DOHH2 (cell line): ENCODE measurements at regions not wholly inside any gene's neighbourhood (a gene's known extent, or its start where the extent isn't known, plus 50 kb on each side); places are given as distances from the start of the nearest gene placed in this dataset.

Experiments used
- H3F3A ChIP-seq: fragments of 200-600 bp; sonication (generic), shearing (Covaris generic); 2 replicates; pipeline ENCODE4 v1.6.0; 2016; ENCODE audit warnings: antibody characterized with exemption, mild to moderate bottlenecking; ENCODE audit not compliant: control insufficient read depth, insufficient read depth
- H3K27ac ChIP-seq: fragments of 200-600 bp; sonication (generic); 2 replicates; pipeline ENCODE4 v1.5.1; 2014; ENCODE audit warnings: low read depth, mild to moderate bottlenecking, low read length, moderate library complexity
- H3K27me3 ChIP-seq: fragments of 200-600 bp; sonication (generic); 2 replicates; pipeline ENCODE4 v1.6.1; 2014; ENCODE audit warnings: mild to moderate bottlenecking, low read length, mixed read lengths; ENCODE audit not compliant: control insufficient read depth
- H3K36me3 ChIP-seq: fragments of 200-600 bp; sonication (generic); 2 replicates; pipeline ENCODE4 v1.6.1; 2014; ENCODE audit warnings: mild to moderate bottlenecking, low read length, moderate library complexity, mixed read lengths; ENCODE audit not compliant: control insufficient read depth
- H3K4me1 ChIP-seq: fragments of 200-600 bp; sonication (generic); 2 replicates; pipeline ENCODE4 v1.6.1; 2014; ENCODE audit warnings: mild to moderate bottlenecking, low read length, mixed read lengths; ENCODE audit not compliant: control insufficient read depth
- H3K4me2 ChIP-seq: fragments of 200-600 bp; sonication (generic); 2 replicates; pipeline ENCODE4 v1.6.0; 2014; ENCODE audit warnings: mild to moderate bottlenecking, low read length, moderate library complexity
- H3K4me3 ChIP-seq: fragments of 200-600 bp; sonication (generic); 2 replicates; pipeline ENCODE4 v1.5.1; 2014; ENCODE audit warnings: mild to moderate bottlenecking, low read length, mixed read lengths
- H3K79me2 ChIP-seq: fragments of 200-600 bp; sonication (generic); 2 replicates; pipeline ENCODE4 v1.6.1; 2014; ENCODE audit warnings: mild to moderate bottlenecking, low read length, mixed read lengths; ENCODE audit not compliant: control insufficient read depth
- H3K9me2 ChIP-seq: fragments of 200-600 bp; sonication (generic); replicated peaks from 2 replicates; pipeline ENCODE4 v1.6.1; 2014; ENCODE audit warnings: mild to moderate bottlenecking, low read length, mixed read lengths; ENCODE audit not compliant: control insufficient read depth
- H3K9me3 ChIP-seq: fragments of 200-600 bp; sonication (generic); 2 replicates; pipeline ENCODE4 v1.6.1; 2014; ENCODE audit warnings: antibody characterized with exemption, low read length, mixed read lengths; ENCODE audit not compliant: control insufficient read depth, insufficient read depth
- H4K20me1 ChIP-seq: fragments of 200-600 bp; sonication (generic); 2 replicates; pipeline ENCODE4 v1.6.0; 2014; ENCODE audit warnings: low read depth, mild to moderate bottlenecking, antibody characterized with exemption, low read length, moderate library complexity; ENCODE audit not compliant: control insufficient read depth, insufficient read depth
- EZH2phosphoT487 ChIP-seq: fragments of 200-600 bp; sonication (generic); IDR thresholded peaks from 2 replicates; pipeline ENCODE4 v1.6.1; 2017; ENCODE audit warnings: borderline replicate concordance, mild to moderate bottlenecking, antibody characterized with exemption, low read length, moderate library complexity, mixed read lengths
- TF ChIP-seq, protein P1 (sequence below): fragments of 200-600 bp; sonication (generic); IDR thresholded peaks from one replicate; pipeline ENCODE4 v1.5.1; 2014; ENCODE audit warnings: antibody characterized with exemption, mild to moderate bottlenecking, low read depth, low read length; ENCODE audit not compliant: poor library complexity, severe bottlenecking

DNA sequence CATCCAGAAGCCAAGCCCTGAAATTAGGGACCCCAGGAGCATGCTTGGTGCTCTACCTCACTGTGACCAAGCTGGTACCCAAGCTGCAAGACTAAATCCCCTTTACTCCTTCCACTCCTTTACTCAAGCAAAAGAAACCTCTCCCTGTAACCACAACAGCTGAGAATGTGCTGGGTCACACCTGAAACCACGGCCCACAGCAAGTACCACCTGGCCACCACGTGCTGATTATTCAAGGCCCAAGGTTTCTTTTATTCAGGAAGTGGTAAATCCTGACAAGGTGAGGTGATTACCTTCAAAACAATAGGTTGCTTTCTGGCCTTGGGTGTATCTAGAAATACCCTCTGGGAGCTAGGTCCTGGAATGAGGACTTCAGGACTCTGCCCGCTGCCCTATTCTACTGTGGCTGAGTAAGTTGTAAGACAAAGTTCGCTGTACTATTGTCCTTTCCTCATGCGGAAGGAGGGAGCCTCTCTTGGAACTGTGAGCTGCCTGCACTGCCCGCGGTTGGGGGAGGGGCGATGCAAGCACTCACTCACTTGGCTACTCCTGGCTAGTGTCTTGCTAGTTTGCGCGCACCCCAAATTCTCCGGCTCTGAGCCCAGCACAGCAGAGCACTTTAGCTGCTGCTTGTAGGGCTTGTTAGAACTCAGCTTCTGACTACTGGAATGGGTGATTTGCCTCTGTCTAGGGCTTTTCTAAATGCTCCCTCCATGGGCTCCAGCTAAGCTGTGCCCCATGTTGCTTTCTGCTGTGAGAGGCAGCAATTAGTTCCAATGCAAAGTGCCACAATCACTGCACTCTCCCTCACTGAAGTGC lies 487.1 kb upstream of the CNTN3 start:
- Histone ChIP-seq H3K4me3 (no peak overlapping the region), H3K27ac (no peak overlapping the region), H3K36me3 (no peaks in the 10 kb centered on the region), H4K20me1 (no peaks in the 10 kb centered on the region), H3K4me1 (no peaks in the 10 kb centered on the region), H3K79me2 (no peaks in the 10 kb centered on the region), H3K9me3 (no peaks in the 10 kb centered on the region; the same call in 1 of the 2 replicates), H3K27me3 (no peaks in the 10 kb centered on the region), H3K4me2 (no peak overlapping the region), H3K9me2 (no peaks in the 10 kb centered on the region), H3F3A (no peaks in the 10 kb centered on the region)
- TF ChIP-seq, protein P1, sequence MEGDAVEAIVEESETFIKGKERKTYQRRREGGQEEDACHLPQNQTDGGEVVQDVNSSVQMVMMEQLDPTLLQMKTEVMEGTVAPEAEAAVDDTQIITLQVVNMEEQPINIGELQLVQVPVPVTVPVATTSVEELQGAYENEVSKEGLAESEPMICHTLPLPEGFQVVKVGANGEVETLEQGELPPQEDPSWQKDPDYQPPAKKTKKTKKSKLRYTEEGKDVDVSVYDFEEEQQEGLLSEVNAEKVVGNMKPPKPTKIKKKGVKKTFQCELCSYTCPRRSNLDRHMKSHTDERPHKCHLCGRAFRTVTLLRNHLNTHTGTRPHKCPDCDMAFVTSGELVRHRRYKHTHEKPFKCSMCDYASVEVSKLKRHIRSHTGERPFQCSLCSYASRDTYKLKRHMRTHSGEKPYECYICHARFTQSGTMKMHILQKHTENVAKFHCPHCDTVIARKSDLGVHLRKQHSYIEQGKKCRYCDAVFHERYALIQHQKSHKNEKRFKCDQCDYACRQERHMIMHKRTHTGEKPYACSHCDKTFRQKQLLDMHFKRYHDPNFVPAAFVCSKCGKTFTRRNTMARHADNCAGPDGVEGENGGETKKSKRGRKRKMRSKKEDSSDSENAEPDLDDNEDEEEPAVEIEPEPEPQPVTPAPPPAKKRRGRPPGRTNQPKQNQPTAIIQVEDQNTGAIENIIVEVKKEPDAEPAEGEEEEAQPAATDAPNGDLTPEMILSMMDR: no peak
- TF ChIP-seq EZH2phosphoT487: no peak

- H3K4me2 ChIP-seq: no peak overlapping the region
- H4K20me1 ChIP-seq: no peaks in the 10 kb centered on the region
- H3K9me3 ChIP-seq: no peaks in the 10 kb centered on the region
- no peaks in the 10 kb centered on the region for H3K4me1 ChIP-seq
- H3K36me3 ChIP-seq: no peaks in the 10 kb centered on the region
- no peaks in the 10 kb centered on the region for H3F3A ChIP-seq
- H3K27ac ChIP-seq: no peak overlapping the region
- TF ChIP-seq, protein P1: no peak
- no peak for TF ChIP-seq EZH2phosphoT487
- no peak overlapping the region for H3K4me3 ChIP-seq
- H3K27me3 ChIP-seq: no peaks in the 10 kb centered on the region
- H3K79me2 ChIP-seq: no peaks in the 10 kb centered on the region
- H3K9me2 ChIP-seq: no peaks in the 10 kb centered on the region
These were observed 496.3 kb upstream of the CNTN3 start for GRCh38 chr3:75110741-75111140.

DNA sequence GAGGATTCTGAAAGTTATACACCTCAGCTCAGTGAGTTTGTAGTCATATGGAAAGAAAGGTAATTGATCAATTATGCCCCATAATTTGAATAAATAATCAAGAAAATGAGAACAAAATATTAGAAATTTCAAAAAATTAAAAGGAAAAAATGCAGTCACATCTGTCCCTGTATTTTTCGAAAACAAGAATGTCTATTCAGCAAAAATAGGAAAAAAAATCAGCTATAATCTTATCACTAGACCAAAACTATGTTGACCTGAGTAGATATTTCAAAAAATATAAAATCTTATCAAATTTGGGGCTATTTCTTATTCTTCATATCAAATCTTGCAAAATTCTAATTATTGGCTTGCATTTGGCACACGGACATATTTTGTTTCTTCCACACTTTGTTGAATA lies 501.2 kb upstream of the CNTN3 start:
- no peaks in the 10 kb centered on the region for H3K9me2 ChIP-seq
- no peaks in the 10 kb centered on the region for H3K4me1 ChIP-seq
- no peak for TF ChIP-seq EZH2phosphoT487
- no peaks in the 10 kb centered on the region for H3K79me2 ChIP-seq
- no peak overlapping the region for H3K4me3 ChIP-seq
- H3K36me3 ChIP-seq: no peaks in the 10 kb centered on the region
- H3K4me2 ChIP-seq: no peak overlapping the region
- no peaks in the 10 kb centered on the region for H3K9me3 ChIP-seq
- no peaks in the 10 kb centered on the region for H3K27me3 ChIP-seq
- H3F3A ChIP-seq: no peaks in the 10 kb centered on the region
- no peaks in the 10 kb centered on the region for H4K20me1 ChIP-seq
- H3K27ac ChIP-seq: no peak overlapping the region

- Histone ChIP-seq H3K79me2 (no peaks in the 10 kb centered on the region), H3K4me2 (no peak overlapping the region), H3K9me3 (no peaks in the 10 kb centered on the region), H3K4me3 (no peak overlapping the region), H3K36me3 (no peaks in the 10 kb centered on the region), H3K4me1 (no peaks in the 10 kb centered on the region), H4K20me1 (no peaks in the 10 kb centered on the region), H3F3A (no peaks in the 10 kb centered on the region), H3K27ac (no peak overlapping the region), H3K27me3 (no peaks in the 10 kb centered on the region), H3K9me2 (no peaks in the 10 kb centered on the region)
- TF ChIP-seq EZH2phosphoT487: no peak
- TF ChIP-seq, protein P1: no peak
These were observed 504.3 kb upstream of the CNTN3 start for GRCh38 chr3:75118779-75119178.
